ENCODE measurements at regions not wholly inside any gene's neighbourhood (a gene's known extent, or its start where the extent isn't known, plus 50 kb on each side); places are given as distances from the start of the nearest gene placed in this dataset.

DNA sequence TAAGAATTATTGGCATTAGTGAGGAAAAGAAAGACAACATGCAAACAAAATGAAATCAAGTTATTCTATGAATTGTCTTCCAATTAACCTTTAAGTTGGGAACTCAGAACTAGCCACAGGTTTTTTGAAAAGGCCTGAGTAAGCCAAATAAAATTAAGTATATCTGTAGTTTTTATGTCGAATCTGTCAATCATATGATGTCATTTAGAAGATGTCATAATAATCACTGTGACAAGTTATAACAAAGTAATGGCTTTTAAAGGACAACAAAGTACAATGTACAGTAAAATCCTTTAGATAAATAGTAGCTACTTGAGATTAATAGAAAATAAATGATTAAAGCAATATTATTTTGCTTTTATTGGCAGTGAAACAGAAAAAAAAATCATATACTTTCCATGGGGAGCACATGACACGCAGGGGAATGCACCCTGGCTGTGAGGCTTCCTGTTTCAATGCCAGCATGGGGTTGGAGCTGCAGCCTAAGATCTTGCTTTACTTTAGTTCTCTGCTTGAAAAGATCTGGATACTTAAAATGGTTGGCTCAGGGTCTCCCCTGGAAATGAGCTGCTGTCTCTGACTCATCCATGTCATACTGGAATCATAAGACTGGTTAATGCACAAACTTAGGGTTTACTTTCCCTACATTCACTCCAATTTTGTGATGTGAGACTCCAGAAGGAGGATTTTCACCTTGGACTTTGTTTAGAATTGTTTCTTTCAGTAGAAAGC is 284.3 kb downstream of the TAF11L14 start:
- BruUV-seq (replicated peaks) = no TSS peak
- intact Hi-C loops (cut with micrococcal nuclease) (no loop called here), in situ Hi-C loops (cut with MboI) (no loop called here)
- TF ChIP-seq RBM14 (IDR thresholded peaks at IDR 0.05; ENCODE audit: borderline replicate concordance, insufficient read depth, low read depth, low read length) (no peak), POLR3G (IDR thresholded peaks at IDR 0.05; ENCODE audit: extremely low read depth, insufficient read length, insufficient replicate concordance) (no peak)
- WGBS (ENCODE audit: insufficient coverage, low coverage, missing lambda C conversion rate) = 0% methylated on average over 2 of the region's 2 CpGs
- Histone ChIP-seq H3K79me2 (ENCODE audit: control insufficient read depth, insufficient read depth, low read length) (no peaks in the 10 kb centered on the region), H3K9ac (ENCODE audit: insufficient read depth in 1 of 2, low read depth in 2 of 2, low read length in 2 of 2) (no peak overlapping the region), H2AFZ (ENCODE audit: low read depth, low read length) (no peak overlapping the region), H3K27ac (ENCODE audit: extremely low read depth, low read depth, low read length) (no peak overlapping the region), H3K4me1 (replicated peaks in 1 of 2; ENCODE audit: control insufficient read depth in 2 of 2, insufficient read depth in 2 of 2, low read length in 2 of 2) (no peaks in the 10 kb centered on the region), H3K9me3 (replicated peaks; ENCODE audit: control insufficient read depth, insufficient read depth, low read depth, low read length) (no peaks in the 10 kb centered on the region), H4K20me1 (replicated peaks; ENCODE audit: control insufficient read depth, insufficient read depth, low read length) (no peaks in the 10 kb centered on the region), H3K27me3 (ENCODE audit: control insufficient read depth in 2 of 2, insufficient read depth in 2 of 2, low read length in 2 of 2) (no peaks in the 10 kb centered on the region), H3K4me3 (no peak overlapping the region), H3K36me3 (ENCODE audit: control insufficient read depth, insufficient read depth, low read length) (no peaks in the 10 kb centered on the region), H3K4me2 (ENCODE audit: insufficient read depth, low read length) (no peak overlapping the region), H3K9me1 (ENCODE audit: control insufficient read depth, insufficient read depth, low read length) (no peaks in the 10 kb centered on the region)
- DNase-seq (ENCODE audit: extremely low read depth in 1 of 4, low spot score in 3 of 4) = no peak
- ChIA-PET POLR2A (no interaction called here), CTCF (ENCODE audit: low intra/inter-chr PET ratio) (no interaction called here)
- no peak for FAIRE-seq
- no peak for ATAC-seq

DNA sequence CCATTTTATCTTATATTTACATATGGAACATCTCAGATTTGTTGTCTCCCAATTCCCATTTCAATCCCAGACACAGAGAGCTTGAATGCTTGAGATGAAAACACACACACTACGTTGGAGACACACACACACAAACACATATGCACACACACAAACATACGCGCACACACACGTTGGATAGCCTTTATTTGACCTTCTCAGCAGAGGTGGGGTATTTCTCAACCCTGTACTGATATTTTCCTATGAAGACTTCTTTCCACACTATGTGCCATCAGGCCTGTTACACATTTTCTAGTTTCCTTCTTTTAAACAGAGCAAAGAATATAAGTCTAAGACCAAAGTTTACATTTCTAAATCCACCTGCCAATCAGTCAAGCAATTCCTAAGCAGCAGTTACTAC is 291.0 kb downstream of the TAF11L14 start:
- no peaks in the 10 kb centered on the region for H4K20me1 ChIP-seq (replicated peaks; ENCODE audit: control insufficient read depth, insufficient read depth, low read length)
- H3K79me2 ChIP-seq (ENCODE audit: control insufficient read depth, insufficient read depth, low read length) = no peaks in the 10 kb centered on the region
- no peak overlapping the region for H3K9ac ChIP-seq (ENCODE audit: insufficient read depth in 1 of 2, low read depth in 2 of 2, low read length in 2 of 2)
- ATAC-seq = no peak
- intact Hi-C loops (cut with micrococcal nuclease) (no loop called here), in situ Hi-C loops (cut with MboI) (no loop called here)
- no peak overlapping the region for H2AFZ ChIP-seq (ENCODE audit: low read depth, low read length)
- no peaks in the 10 kb centered on the region for H3K9me1 ChIP-seq (ENCODE audit: control insufficient read depth, insufficient read depth, low read length)
- WGBS (ENCODE audit: insufficient coverage, low coverage, missing lambda C conversion rate) = 8% methylated on average over 4 of the region's 4 CpGs
- ChIA-PET CTCF (ENCODE audit: low intra/inter-chr PET ratio) (no interaction called here), POLR2A (no interaction called here)
- H3K27me3 ChIP-seq (ENCODE audit: control insufficient read depth in 2 of 2, insufficient read depth in 2 of 2, low read length in 2 of 2) = no peaks in the 10 kb centered on the region
- H3K27ac ChIP-seq (ENCODE audit: extremely low read depth, low read depth, low read length) = no peak overlapping the region
- H3K9me3 ChIP-seq (replicated peaks; ENCODE audit: control insufficient read depth, insufficient read depth, low read depth, low read length) = no peaks in the 10 kb centered on the region
- no peaks in the 10 kb centered on the region for H3K4me1 ChIP-seq (replicated peaks in 1 of 2; ENCODE audit: control insufficient read depth in 2 of 2, insufficient read depth in 2 of 2, low read length in 2 of 2)
- H3K4me3 ChIP-seq = no peak overlapping the region
- no peak for DNase-seq (ENCODE audit: extremely low read depth in 1 of 4, low spot score in 3 of 4)
- no peak for FAIRE-seq
- no peaks in the 10 kb centered on the region for H3K36me3 ChIP-seq (ENCODE audit: control insufficient read depth, insufficient read depth, low read length)
- H3K4me2 ChIP-seq (ENCODE audit: insufficient read depth, low read length) = no peak overlapping the region
- BruUV-seq (replicated peaks) = no TSS peak
- TF ChIP-seq TAF7 (tag; IDR thresholded peaks at IDR 0.05) = no peak
- TF ChIP-seq, protein P1, sequence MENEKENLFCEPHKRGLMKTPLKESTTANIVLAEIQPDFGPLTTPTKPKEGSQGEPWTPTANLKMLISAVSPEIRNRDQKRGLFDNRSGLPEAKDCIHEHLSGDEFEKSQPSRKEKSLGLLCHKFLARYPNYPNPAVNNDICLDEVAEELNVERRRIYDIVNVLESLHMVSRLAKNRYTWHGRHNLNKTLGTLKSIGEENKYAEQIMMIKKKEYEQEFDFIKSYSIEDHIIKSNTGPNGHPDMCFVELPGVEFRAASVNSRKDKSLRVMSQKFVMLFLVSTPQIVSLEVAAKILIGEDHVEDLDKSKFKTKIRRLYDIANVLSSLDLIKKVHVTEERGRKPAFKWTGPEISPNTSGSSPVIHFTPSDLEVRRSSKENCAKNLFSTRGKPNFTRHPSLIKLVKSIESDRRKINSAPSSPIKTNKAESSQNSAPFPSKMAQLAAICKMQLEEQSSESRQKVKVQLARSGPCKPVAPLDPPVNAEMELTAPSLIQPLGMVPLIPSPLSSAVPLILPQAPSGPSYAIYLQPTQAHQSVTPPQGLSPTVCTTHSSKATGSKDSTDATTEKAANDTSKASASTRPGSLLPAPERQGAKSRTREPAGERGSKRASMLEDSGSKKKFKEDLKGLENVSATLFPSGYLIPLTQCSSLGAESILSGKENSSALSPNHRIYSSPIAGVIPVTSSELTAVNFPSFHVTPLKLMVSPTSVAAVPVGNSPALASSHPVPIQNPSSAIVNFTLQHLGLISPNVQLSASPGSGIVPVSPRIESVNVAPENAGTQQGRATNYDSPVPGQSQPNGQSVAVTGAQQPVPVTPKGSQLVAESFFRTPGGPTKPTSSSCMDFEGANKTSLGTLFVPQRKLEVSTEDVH (IDR thresholded peaks at IDR 0.05; ENCODE audit: low read depth, partially characterized antibody) = no peak
- TF ChIP-seq, protein P2, sequence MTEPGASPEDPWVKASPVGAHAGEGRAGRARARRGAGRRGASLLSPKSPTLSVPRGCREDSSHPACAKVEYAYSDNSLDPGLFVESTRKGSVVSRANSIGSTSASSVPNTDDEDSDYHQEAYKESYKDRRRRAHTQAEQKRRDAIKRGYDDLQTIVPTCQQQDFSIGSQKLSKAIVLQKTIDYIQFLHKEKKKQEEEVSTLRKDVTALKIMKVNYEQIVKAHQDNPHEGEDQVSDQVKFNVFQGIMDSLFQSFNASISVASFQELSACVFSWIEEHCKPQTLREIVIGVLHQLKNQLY (CRISPR knock-in tag; conservative IDR thresholded peaks at IDR 0.05) = no peak
- TF ChIP-seq HNRNPL (IDR thresholded peaks at IDR 0.05; ENCODE audit: low read depth, low read length) = no peak
- TF ChIP-seq, protein P3, sequence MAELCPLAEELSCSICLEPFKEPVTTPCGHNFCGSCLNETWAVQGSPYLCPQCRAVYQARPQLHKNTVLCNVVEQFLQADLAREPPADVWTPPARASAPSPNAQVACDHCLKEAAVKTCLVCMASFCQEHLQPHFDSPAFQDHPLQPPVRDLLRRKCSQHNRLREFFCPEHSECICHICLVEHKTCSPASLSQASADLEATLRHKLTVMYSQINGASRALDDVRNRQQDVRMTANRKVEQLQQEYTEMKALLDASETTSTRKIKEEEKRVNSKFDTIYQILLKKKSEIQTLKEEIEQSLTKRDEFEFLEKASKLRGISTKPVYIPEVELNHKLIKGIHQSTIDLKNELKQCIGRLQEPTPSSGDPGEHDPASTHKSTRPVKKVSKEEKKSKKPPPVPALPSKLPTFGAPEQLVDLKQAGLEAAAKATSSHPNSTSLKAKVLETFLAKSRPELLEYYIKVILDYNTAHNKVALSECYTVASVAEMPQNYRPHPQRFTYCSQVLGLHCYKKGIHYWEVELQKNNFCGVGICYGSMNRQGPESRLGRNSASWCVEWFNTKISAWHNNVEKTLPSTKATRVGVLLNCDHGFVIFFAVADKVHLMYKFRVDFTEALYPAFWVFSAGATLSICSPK (IDR thresholded peaks at IDR 0.05; ENCODE audit: borderline replicate concordance) = no peak
- TF ChIP-seq PHF21A (IDR thresholded peaks at IDR 0.05; ENCODE audit: borderline replicate concordance, low read depth) = no peak
- no peak for TF ChIP-seq ZNF696 (CRISPR knock-in tag; conservative IDR thresholded peaks at IDR 0.05)
- no peak for TF ChIP-seq SP2 (IDR thresholded peaks at IDR 0.05; ENCODE audit: extremely low read depth, low read depth, low read length, poor library complexity, severe bottlenecking)
